Mesenchymal stem cell (in vitro differentiated cells and primary cell): ENCODE measurements at regions not wholly inside any gene's neighbourhood (a gene's known extent, or its start where the extent isn't known, plus 50 kb on each side); places are given as distances from the start of the nearest gene placed in this dataset.

ENCODE experiments used
- DNase-seq: peaks from one replicate; pipeline ENCODE4 v3.0.0-alpha.2; 2013
- H2AFZ ChIP-seq: one replicate; pipeline ENCODE4 v1.6.1; 2013; ENCODE audit warnings: low read depth, mild to moderate bottlenecking, control low read depth, inconsistent platforms, low read length, moderate library complexity
- H2AK5ac ChIP-seq: 2 replicates; pipeline ENCODE4 v1.6.1; 2013; ENCODE audit warnings: low read length, moderate library complexity, mild to moderate bottlenecking, inconsistent platforms; ENCODE audit not compliant: severe bottlenecking
- H2BK120ac ChIP-seq: one replicate; pipeline ENCODE4 v1.6.1; 2013; ENCODE audit warnings: low read depth, mild to moderate bottlenecking, inconsistent platforms, low read length, moderate library complexity
- H2BK12ac ChIP-seq, 2 experiments: one replicate each; pipeline ENCODE4 v1.6.1; 2013; ENCODE audit warnings: inconsistent platforms in 2 of 2, low read length in 2 of 2, mild to moderate bottlenecking in 2 of 2, moderate library complexity in 2 of 2, control low read depth in 1 of 2
- H2BK15ac ChIP-seq: one replicate; pipeline ENCODE4 v1.6.1; 2013; ENCODE audit warnings: mild to moderate bottlenecking, low read depth, inconsistent platforms; ENCODE audit not compliant: poor library complexity, severe bottlenecking
- H2BK5ac ChIP-seq: 2 replicates; pipeline ENCODE4 v1.6.1; 2013; ENCODE audit warnings: low read depth, mild to moderate bottlenecking, low read length, control low read depth, inconsistent platforms; ENCODE audit not compliant: poor library complexity, severe bottlenecking
- H3K14ac ChIP-seq, 2 experiments: one replicate each; pipeline ENCODE4 v1.6.1; 2013; ENCODE audit warnings: inconsistent platforms in 2 of 2, low read length in 2 of 2, control low read depth in 1 of 2, mild to moderate bottlenecking in 1 of 2, moderate library complexity in 1 of 2
- H3K18ac ChIP-seq, 2 experiments: one replicate each; pipeline ENCODE4 v1.6.1; 2013; ENCODE audit warnings: inconsistent platforms in 2 of 2, low read length in 2 of 2, control low read depth in 1 of 2, low read depth in 1 of 2, mild to moderate bottlenecking in 1 of 2
- H3K23ac ChIP-seq, 2 experiments: one replicate each; pipeline ENCODE4 v1.6.1; 2013; ENCODE audit warnings: inconsistent platforms in 2 of 2, low read length in 2 of 2, mild to moderate bottlenecking in 2 of 2, moderate library complexity in 2 of 2, control low read depth in 1 of 2
- H3K27ac ChIP-seq: 2 replicates; pipeline ENCODE4 v1.5.1; 2013; ENCODE audit warnings: mild to moderate bottlenecking, moderate library complexity, low read length, control low read depth, inconsistent platforms; ENCODE audit not compliant: poor library complexity, severe bottlenecking
- H3K27me3 ChIP-seq, 2 experiments: 2 replicates each; pipeline versions ENCODE4 v1.6.1 to v1.7.0; 2013; ENCODE audit warnings: low read length in 2 of 2, mild to moderate bottlenecking in 2 of 2, moderate library complexity in 2 of 2, control low read depth in 1 of 2, inconsistent platforms in 1 of 2; ENCODE audit not compliant: control insufficient read depth in 1 of 2, insufficient read depth in 1 of 2
- H3K36me3 ChIP-seq, 2 experiments: 2 replicates each; pipeline versions ENCODE4 v1.6.1 to v1.7.0; 2013; ENCODE audit warnings: low read length in 2 of 2, control low read depth in 1 of 2, inconsistent platforms in 1 of 2, low read depth in 1 of 2, mild to moderate bottlenecking in 1 of 2; ENCODE audit not compliant: insufficient read depth in 2 of 2, control insufficient read depth in 1 of 2
- H3K4ac ChIP-seq, 2 experiments: one replicate each; pipeline ENCODE4 v1.6.1; 2013; ENCODE audit warnings: inconsistent platforms in 2 of 2, low read length in 2 of 2, mild to moderate bottlenecking in 2 of 2, moderate library complexity in 2 of 2, control low read depth in 1 of 2, low read depth in 1 of 2
- H3K4me1 ChIP-seq: 2 replicates; pipeline ENCODE4 v1.6.1; 2013; ENCODE audit warnings: low read depth, low read length, control low read depth; ENCODE audit not compliant: control insufficient read depth, insufficient read depth
- H3K4me2 ChIP-seq: 2 replicates; pipeline ENCODE4 v1.6.1; 2013; ENCODE audit warnings: low read length, mild to moderate bottlenecking, inconsistent platforms; ENCODE audit not compliant: poor library complexity, severe bottlenecking
- H3K4me3 ChIP-seq, 2 experiments: 2 replicates each; pipeline versions ENCODE4 v1.5.1 to v1.7.0; 2013; ENCODE audit warnings: low read length in 2 of 2, mild to moderate bottlenecking in 2 of 2, control low read depth in 1 of 2, low read depth in 1 of 2; ENCODE audit not compliant: insufficient read depth in 1 of 2
- H3K79me1 ChIP-seq: replicated peaks from 2 replicates; pipeline ENCODE4 v1.6.1; 2013; ENCODE audit warnings: mild to moderate bottlenecking, control low read depth, low read length, inconsistent platforms; ENCODE audit not compliant: poor library complexity, severe bottlenecking
- H3K9ac ChIP-seq: 2 replicates; pipeline ENCODE4 v1.7.0; 2013; ENCODE audit warnings: mild to moderate bottlenecking, low read length, moderate library complexity
- H3K9me3 ChIP-seq: 2 replicates; pipeline ENCODE4 v1.7.0; 2013; ENCODE audit warnings: mild to moderate bottlenecking, low read length; ENCODE audit not compliant: control insufficient read depth
- H4K8ac ChIP-seq: one replicate; pipeline ENCODE4 v1.6.1; 2013; ENCODE audit warnings: inconsistent platforms, mild to moderate bottlenecking, low read length, moderate library complexity
- H4K91ac ChIP-seq: one replicate; pipeline ENCODE4 v1.6.1; 2013; ENCODE audit warnings: mild to moderate bottlenecking, low read length, inconsistent platforms
- WGBS: methylation state at CpG from one replicate; pipeline ENCODE4 v1.1.7; 2013; ENCODE audit warnings: mixed read lengths; 5-methylcytosine and 5-hydroxymethylcytosine counted together

GRCh38 chr20:61135266-61135665 is 116.8 kb upstream of the CDH4 start:
- Histone ChIP-seq H3K4me1 (no peaks in the 10 kb centered on the region), H3K9ac (no peak overlapping the region), H3K4me3 (no peak overlapping the region), H3K4ac (no peak overlapping the region), H4K91ac (no peak overlapping the region), H3K36me3 (no peaks in the 10 kb centered on the region), H3K79me1 (no peaks in the 10 kb centered on the region), H2AK5ac (no peak overlapping the region), H3K9me3 (no peaks in the 10 kb centered on the region), H2AFZ (no peak overlapping the region), H3K23ac (no peak overlapping the region), H2BK12ac (no peak overlapping the region), H2BK5ac (no peak overlapping the region), H2BK15ac (no peak overlapping the region), H3K14ac (no peak overlapping the region), H3K4me2 (no peak overlapping the region), H3K27me3 (peaks cover 49 to 56% of the 10 kb centered on the region in 2 experiments), H3K18ac (no peak overlapping the region), H2BK120ac (no peak overlapping the region), H3K27ac (no peak overlapping the region), H4K8ac (no peak overlapping the region)
- 95% methylated on average over 9 of the region's 11 CpGs for WGBS
- DNase-seq, result no peak

- Histone ChIP-seq H3K4ac (no peak overlapping the region), H3K79me1 (no peaks in the 10 kb centered on the region), H2BK120ac (no peak overlapping the region), H3K27me3 (peaks cover 43 to 49% of the 10 kb centered on the region in 2 experiments), H3K4me2 (no peak overlapping the region), H3K23ac (no peak overlapping the region), H3K4me1 (no peaks in the 10 kb centered on the region), H3K27ac (no peak overlapping the region), H3K36me3 (no peaks in the 10 kb centered on the region), H4K8ac (no peak overlapping the region), H3K18ac (no peak overlapping the region), H2AK5ac (no peak overlapping the region), H3K14ac (no peak overlapping the region), H3K9me3 (no peaks in the 10 kb centered on the region), H2AFZ (no peak overlapping the region), H4K91ac (no peak overlapping the region), H2BK12ac (no peak overlapping the region), H2BK15ac (no peak overlapping the region), H3K9ac (no peak overlapping the region), H3K4me3 (no peak overlapping the region), H2BK5ac (no peak overlapping the region)
- no peak for DNase-seq
- 60% methylated on average over 15 of the region's 15 CpGs for WGBS
Observed at GRCh38 chr20:61135968-61136367, 116.1 kb upstream of the CDH4 start.

GRCh38 chr20:61138566-61138965 is 113.5 kb upstream of the CDH4 start:
- Histone ChIP-seq H3K27me3 (peaks cover 37 to 40% of the 10 kb centered on the region in 2 experiments), H3K79me1 (no peaks in the 10 kb centered on the region), H3K14ac (no peak overlapping the region), H3K9ac (no peak overlapping the region), H4K91ac (no peak overlapping the region), H2BK5ac (no peak overlapping the region), H3K4ac (no peak overlapping the region), H3K27ac (no peak overlapping the region), H3K18ac (no peak overlapping the region), H3K36me3 (no peaks in the 10 kb centered on the region), H3K4me2 (no peak overlapping the region), H2AFZ (no peak overlapping the region), H2BK15ac (no peak overlapping the region), H4K8ac (no peak overlapping the region), H3K23ac (no peak overlapping the region), H3K4me1 (no peaks in the 10 kb centered on the region), H2AK5ac (no peak overlapping the region), H3K9me3 (peaks cover 3% of the 10 kb centered on the region), H2BK12ac (no peak overlapping the region), H2BK120ac (no peak overlapping the region), H3K4me3 (no peak overlapping the region)
- no peak for DNase-seq
- WGBS, result 82% methylated on average over 5 of the region's 5 CpGs

- H2AFZ ChIP-seq, result no peak overlapping the region
- no peak overlapping the region for H2AK5ac ChIP-seq
- no peak overlapping the region for H3K14ac ChIP-seq
- no peak overlapping the region for H3K4ac ChIP-seq
- peaks cover 36 to 38% of the 10 kb centered on the region in 2 experiments for H3K27me3 ChIP-seq
- H3K18ac ChIP-seq, result no peak overlapping the region
- no peak overlapping the region for H2BK15ac ChIP-seq
- no peak overlapping the region for H3K23ac ChIP-seq
- H3K4me1 ChIP-seq, result no peaks in the 10 kb centered on the region
- H3K4me3 ChIP-seq, result no peak overlapping the region
- no peak overlapping the region for H2BK12ac ChIP-seq
- H3K9ac ChIP-seq, result no peak overlapping the region
- no peak overlapping the region for H4K91ac ChIP-seq
- peaks cover 3% of the 10 kb centered on the region for H3K9me3 ChIP-seq
- no peak overlapping the region for H3K27ac ChIP-seq
- DNase-seq, result no peak
- no peak overlapping the region for H2BK5ac ChIP-seq
- no peak overlapping the region for H2BK120ac ChIP-seq
- no peaks in the 10 kb centered on the region for H3K79me1 ChIP-seq
- no peak overlapping the region for H3K4me2 ChIP-seq
- 96% methylated on average over 3 of the region's 4 CpGs for WGBS
- no peaks in the 10 kb centered on the region for H3K36me3 ChIP-seq
- H4K8ac ChIP-seq, result no peak overlapping the region
Observed at GRCh38 chr20:61139031-61139430, 113.0 kb upstream of the CDH4 start.
